K562 (cell line): ENCODE measurements at regions not wholly inside any gene's neighbourhood (a gene's known extent, or its start where the extent isn't known, plus 50 kb on each side); places are given as distances from the start of the nearest gene placed in this dataset.

Experiments
- ATAC-seq: fragments of 200-7000 bp; cut with Tn5 transposase; 3 replicates; pipeline ENCODE4 v1.9.1; 2020; ENCODE audit warnings: moderate library complexity
- BruUV-seq: library from RNA; stranded (reverse); fragments of 400-500 nt; replicated peaks from 2 replicates; lab custom pipeline; 2021; lab: Mats Ljungman, UMichigan
- CTCF ChIA-PET: fragments of 300-600 bp; formaldehyde crosslinking; extraction: SDS; loops from one replicate; lab custom pipeline; 2021; ENCODE audit warnings: low intra/inter-chr PET ratio; lab: Yijun Ruan, JAX
- POLR2A ChIA-PET: fragments of 300-600, 350-650 bp; sonication (Branson Sonifier 250); formaldehyde crosslinking; extraction: SDS; loops from one replicate; lab custom pipeline; 2021; ENCODE audit warnings: antibody characterized with exemption, inconsistent platforms; lab: Yijun Ruan, JAX
- DNase-seq, 4 experiments: peaks; one replicate each; pipeline versions ENCODE4 v3.0.0 to v3.0.0-alpha.2; 2011 to 2018; ENCODE audit warnings: low spot score in 3 of 4, mixed read lengths in 3 of 4; ENCODE audit errors: extremely low read depth in 1 of 4
- FAIRE-seq: peaks from 2 replicates; lab custom pipeline; 2011; peaks lifted over from hg19 to GRCh38; lab: Jason Lieb, UNC
- H2AFZ ChIP-seq: 2 replicates; pipeline ENCODE4 v1.6.0; 2011; ENCODE audit warnings: low read depth, low read length, control low read depth, inconsistent platforms
- H3K27ac ChIP-seq: fragments of 200-600 bp; 3 replicates; pipeline ENCODE4 v1.8.0; 2011; ENCODE audit warnings: low read depth, mild to moderate bottlenecking, control low read depth, inconsistent platforms, low read length, moderate library complexity, mixed read lengths; ENCODE audit errors: extremely low read depth
- H3K27me3 ChIP-seq, 2 experiments: fragments of 300-600 bp in 1 of 2; 2 replicates in 1 of 2; 3 replicates in 1 of 2; pipeline versions ENCODE4 v1.6.0 to v1.8.0; 2011; ENCODE audit warnings: inconsistent platforms in 2 of 2, low read length in 2 of 2, mild to moderate bottlenecking in 1 of 2, mixed read lengths in 1 of 2, moderate library complexity in 1 of 2; ENCODE audit not compliant: control insufficient read depth in 2 of 2, insufficient read depth in 2 of 2
- H3K36me3 ChIP-seq: fragments of 300-600 bp; 3 replicates; pipeline ENCODE4 v1.8.0; 2011; ENCODE audit warnings: mild to moderate bottlenecking, low read length, inconsistent platforms; ENCODE audit not compliant: control insufficient read depth, insufficient read depth
- H3K4me1 ChIP-seq, 2 experiments: fragments of 200-600 bp in 1 of 2; replicated peaks in 1 of 2; 2 replicates in 1 of 2; 3 replicates in 1 of 2; pipeline versions ENCODE4 v1.5.1 to v1.8.0; 2011; ENCODE audit warnings: inconsistent platforms in 2 of 2, low read length in 2 of 2, mild to moderate bottlenecking in 1 of 2, mixed read lengths in 1 of 2, moderate library complexity in 1 of 2; ENCODE audit not compliant: control insufficient read depth in 2 of 2, insufficient read depth in 2 of 2
- H3K4me2 ChIP-seq: 2 replicates; pipeline ENCODE4 v1.6.1; 2011; ENCODE audit warnings: low read length, control low read depth, inconsistent platforms, mixed read lengths; ENCODE audit not compliant: insufficient read depth
- H3K4me3 ChIP-seq: fragments of 200-600 bp; sonication (generic), shearing (Covaris generic); 2 replicates; pipeline ENCODE4 v1.5.1; 2016; ENCODE audit warnings: control low read depth, inconsistent platforms
- H3K79me2 ChIP-seq: fragments of 200-600 bp; 3 replicates; pipeline ENCODE4 v1.8.0; 2011; ENCODE audit warnings: low read length, inconsistent platforms; ENCODE audit not compliant: control insufficient read depth, insufficient read depth
- H3K9ac ChIP-seq, 2 experiments: 2 replicates each; pipeline versions ENCODE4 v1.6.0 to v1.6.1; 2011; ENCODE audit warnings: low read depth in 2 of 2, low read length in 2 of 2, control low read depth in 1 of 2, inconsistent platforms in 1 of 2, mild to moderate bottlenecking in 1 of 2, mixed read lengths in 1 of 2; ENCODE audit not compliant: insufficient read depth in 1 of 2
- H3K9me1 ChIP-seq: one replicate; pipeline ENCODE4 v1.6.0; 2011; ENCODE audit warnings: inconsistent platforms, mild to moderate bottlenecking, low read length, moderate library complexity; ENCODE audit not compliant: control insufficient read depth, insufficient read depth
- H3K9me3 ChIP-seq: replicated peaks from 2 replicates; pipeline ENCODE4 v1.5.1; 2011; ENCODE audit warnings: low read depth, low read length, inconsistent platforms; ENCODE audit not compliant: control insufficient read depth, insufficient read depth
- H4K20me1 ChIP-seq: replicated peaks from 2 replicates; pipeline ENCODE4 v1.6.1; 2011; ENCODE audit warnings: low read length, inconsistent platforms, mixed read lengths; ENCODE audit not compliant: control insufficient read depth, insufficient read depth
- C11orf30 ChIP-seq: fragments of 450-650 bp; IDR thresholded peaks from 2 replicates; pipeline ENCODE4 v1.6.1; 2016; ENCODE audit warnings: low read depth, mild to moderate bottlenecking
- CBX3 ChIP-seq, 2 experiments: IDR thresholded peaks; 1 replicate in 1 of 2; 2 replicates in 1 of 2; pipeline ENCODE4 v1.6.1; 2012; ENCODE audit warnings: inconsistent platforms in 2 of 2, low read length in 2 of 2, borderline replicate concordance in 1 of 2, control low read depth in 1 of 2
- DDX20 ChIP-seq: fragments of 450-650 bp; IDR thresholded peaks from 2 replicates; pipeline ENCODE4 v1.6.1; 2016; ENCODE audit warnings: missing genetic modification characterization, low read depth, mild to moderate bottlenecking, missing compliant biosample characterization, moderate library complexity
- ESRRB ChIP-seq: fragments of 250-450 bp; sonication (Bioruptor Pico); IDR thresholded peaks from 2 replicates; pipeline ENCODE4 v1.5.0; 2020; ENCODE audit warnings: mild to moderate bottlenecking, moderate library complexity, borderline replicate concordance
- HMBOX1 ChIP-seq: sonication (generic); IDR thresholded peaks from 2 replicates; pipeline ENCODE4 v1.6.1; 2016
- HMG20A ChIP-seq: fragments of 450-650 bp; formaldehyde crosslinking; conservative IDR thresholded peaks from 2 replicates; pipeline ENCODE4 v1.4.0; 2020; ENCODE audit warnings: mild to moderate bottlenecking, mixed read lengths
- KDM1A ChIP-seq, 2 experiments: fragments of 450-650 bp; IDR thresholded peaks; 2 replicates each; pipeline ENCODE4 v1.6.1; 2016; ENCODE audit warnings: mild to moderate bottlenecking in 2 of 2
- NFXL1 ChIP-seq: fragments of 450-650 bp; formaldehyde crosslinking; IDR thresholded peaks from 2 replicates; pipeline ENCODE4 v1.4.0; 2021; ENCODE audit warnings: mild to moderate bottlenecking
- THRA ChIP-seq: fragments of 450-650 bp; IDR thresholded peaks from 2 replicates; pipeline ENCODE4 v1.6.1; 2017; ENCODE audit warnings: mild to moderate bottlenecking, moderate library complexity
- WGBS: fragments of 100-300 bp; shearing (Covaris generic); methylation state at CpG from one replicate; pipeline ENCODE4 v1.1.6; 2016; ENCODE audit warnings: low coverage, mixed read lengths; ENCODE audit not compliant: insufficient coverage; ENCODE audit errors: missing lambda C conversion rate; 5-methylcytosine and 5-hydroxymethylcytosine counted together
- in situ Hi-C: fragments of 300-500 bp; cut with MboI; formaldehyde crosslinking; loops from 4 replicates; pipeline ENCODE4 v1.15.0; 2018; ENCODE audit warnings: inconsistent platforms, mixed read lengths
- intact Hi-C: fragments of 100-400 bp; cut with micrococcal nuclease; formaldehyde crosslinking; loops from 2 replicates; pipeline ENCODE4 v1.14.2; 2022

DNA sequence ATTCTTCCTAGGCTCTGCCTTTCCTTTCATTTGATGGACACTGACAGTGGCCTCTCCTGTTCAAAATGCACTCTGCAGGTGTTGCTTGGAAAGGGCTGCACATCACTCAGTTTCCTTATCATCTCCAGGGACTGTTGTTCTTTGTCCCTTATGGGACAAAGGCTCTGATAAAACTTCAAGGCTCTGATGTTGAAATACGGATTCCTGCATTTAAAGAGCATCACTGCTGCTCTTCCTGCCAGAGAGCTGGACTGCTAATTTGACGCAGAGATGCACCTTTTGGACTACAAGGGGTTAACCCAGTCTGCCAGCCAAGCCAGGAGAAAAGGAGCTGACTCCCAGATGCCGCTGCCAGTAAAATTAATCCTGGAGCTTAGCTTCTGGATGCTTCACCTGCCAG, 952.1 kb downstream of the DIAPH3 start:
- intact Hi-C loops (no loop called here), in situ Hi-C loops (no loop called here)
- no peak overlapping the region for H3K9ac ChIP-seq
- FAIRE-seq = no peak
- BruUV-seq = no TSS peak
- no peak for ATAC-seq
- H3K9me3 ChIP-seq = no peaks in the 10 kb centered on the region
- no peak overlapping the region for H3K4me2 ChIP-seq
- no peak overlapping the region for H3K4me3 ChIP-seq
- DNase-seq = no peak
- ChIA-PET CTCF (no interaction called here), POLR2A (no interaction called here)
- no peaks in the 10 kb centered on the region for H3K27me3 ChIP-seq
- H3K9me1 ChIP-seq = no peaks in the 10 kb centered on the region
- H4K20me1 ChIP-seq = no peaks in the 10 kb centered on the region
- H3K27ac ChIP-seq = no peak overlapping the region
- H3K79me2 ChIP-seq = no peaks in the 10 kb centered on the region
- H3K36me3 ChIP-seq = no peaks in the 10 kb centered on the region
- WGBS = 13% methylated on average over 3 of the region's 3 CpGs
- H3K4me1 ChIP-seq = no peaks in the 10 kb centered on the region
- TF ChIP-seq KDM1A (IDR thresholded peaks at IDR 0.05) (no peak), NFXL1 (CRISPR knock-in tag) (no peak)
- no peak overlapping the region for H2AFZ ChIP-seq

GRCh38 chr13:59229401-59229800, 934.3 kb downstream of the DIAPH3 start:
- Histone ChIP-seq H3K9ac (no peak overlapping the region), H2AFZ (no peak overlapping the region), H3K4me2 (no peak overlapping the region), H3K79me2 (no peaks in the 10 kb centered on the region), H3K9me3 (no peaks in the 10 kb centered on the region), H3K4me1 (no peaks in the 10 kb centered on the region), H3K9me1 (no peaks in the 10 kb centered on the region), H3K27ac (no peak overlapping the region)
- POLR2A ChIA-PET = no interaction called here
- ATAC-seq (no peak), FAIRE-seq (no peak)
- intact Hi-C loops = no loop called here
- no TSS peak for BruUV-seq
- TF ChIP-seq THRA (no peak), ESRRB (CRISPR knock-in tag) (no peak), C11orf30 (no peak), DDX20 (no peak), HMG20A (CRISPR knock-in tag) (no peak), HMBOX1 (no peak), CBX3 (IDR thresholded peaks at IDR 0.05; ENCODE audit: borderline replicate concordance in 1 of 2, low read length in 2 of 2) (no peak)
- TF ChIP-seq, all 486 proteins: peak for 0
- whole genome bisulfite sequencing = 0% methylated on average over 3 of the region's 3 CpGs
- Histone ChIP-seq H3K4me3 (no peak overlapping the region), H3K27me3 (no peaks in the 10 kb centered on the region), H3K36me3 (no peaks in the 10 kb centered on the region), H4K20me1 (no peaks in the 10 kb centered on the region)
- in situ Hi-C loops = no loop called here
- DNase-seq = no peak
- CTCF ChIA-PET = no interaction called here
